Trophoblast cell (in vitro differentiated cells and primary cell): ENCODE measurements at regions not wholly inside any gene's neighbourhood (a gene's known extent, or its start where the extent isn't known, plus 50 kb on each side); places are given as distances from the start of the nearest gene placed in this dataset.

ENCODE experiments used
- DNase-seq, 2 donors: peaks; one replicate each; pipeline ENCODE4 v3.0.0-alpha.2; 2016
- H2AFZ ChIP-seq: 2 replicates; pipeline ENCODE4 v1.6.1; 2013; ENCODE audit warnings: low read length, moderate library complexity, mild to moderate bottlenecking; ENCODE audit not compliant: insufficient read depth, poor library complexity
- H2AK5ac ChIP-seq: 2 replicates; pipeline ENCODE4 v1.6.1; 2013; ENCODE audit warnings: mild to moderate bottlenecking, low read length
- H2BK120ac ChIP-seq: 2 replicates; pipeline ENCODE4 v1.6.1; 2013; ENCODE audit warnings: low read length, mild to moderate bottlenecking, moderate library complexity; ENCODE audit not compliant: insufficient read depth, poor library complexity
- H2BK12ac ChIP-seq: 2 replicates; pipeline ENCODE4 v1.6.1; 2013; ENCODE audit warnings: mild to moderate bottlenecking, low read length, moderate library complexity
- H2BK5ac ChIP-seq: 2 replicates; pipeline ENCODE4 v1.6.1; 2013; ENCODE audit warnings: low read length, low read depth, moderate library complexity, mild to moderate bottlenecking; ENCODE audit not compliant: poor library complexity
- H3K14ac ChIP-seq: 2 replicates; pipeline ENCODE4 v1.6.1; 2013; ENCODE audit warnings: mild to moderate bottlenecking, low read length
- H3K18ac ChIP-seq: 2 replicates; pipeline ENCODE4 v1.6.1; 2013; ENCODE audit warnings: mild to moderate bottlenecking, low read length
- H3K23ac ChIP-seq: 2 replicates; pipeline ENCODE4 v1.6.1; 2013; ENCODE audit warnings: low read length
- H3K27ac ChIP-seq: 2 replicates; pipeline ENCODE4 v1.5.1; 2013; ENCODE audit warnings: low read depth, mild to moderate bottlenecking, inconsistent platforms, low read length, moderate library complexity
- H3K27me3 ChIP-seq: 2 replicates; pipeline ENCODE4 v1.6.1; 2013; ENCODE audit warnings: inconsistent platforms, mild to moderate bottlenecking, low read length, moderate library complexity; ENCODE audit not compliant: insufficient read depth
- H3K36me3 ChIP-seq, 2 experiments: 1 replicate in 1 of 2; 2 replicates in 1 of 2; pipeline ENCODE4 v1.6.1; 2013; ENCODE audit warnings: low read length in 2 of 2, mild to moderate bottlenecking in 2 of 2, moderate library complexity in 1 of 2; ENCODE audit not compliant: insufficient read depth in 2 of 2, control insufficient read depth in 1 of 2
- H3K4ac ChIP-seq: 2 replicates; pipeline ENCODE4 v1.6.1; 2013; ENCODE audit warnings: low read depth, mild to moderate bottlenecking, low read length, moderate library complexity
- H3K4me1 ChIP-seq, 2 experiments: 1 replicate in 1 of 2; 2 replicates in 1 of 2; pipeline ENCODE4 v1.6.1; 2013; ENCODE audit warnings: low read length in 2 of 2, mild to moderate bottlenecking in 2 of 2, moderate library complexity in 1 of 2; ENCODE audit not compliant: insufficient read depth in 2 of 2, control insufficient read depth in 1 of 2
- H3K4me2 ChIP-seq: 2 replicates; pipeline ENCODE4 v1.6.1; 2013; ENCODE audit warnings: inconsistent platforms, mild to moderate bottlenecking, low read length, moderate library complexity
- H3K4me3 ChIP-seq: 2 replicates; pipeline ENCODE4 v1.5.1; 2013; ENCODE audit warnings: mild to moderate bottlenecking, low read depth, low read length, inconsistent platforms
- H3K79me1 ChIP-seq: one replicate; pipeline ENCODE4 v1.6.1; 2013; ENCODE audit warnings: low read length
- H3K79me2 ChIP-seq: 2 replicates; pipeline ENCODE4 v1.6.1; 2013; ENCODE audit warnings: low read length, mild to moderate bottlenecking; ENCODE audit not compliant: control insufficient read depth, insufficient read depth, poor library complexity
- H3K9ac ChIP-seq: 2 replicates; pipeline ENCODE4 v1.6.1; 2013; ENCODE audit warnings: mild to moderate bottlenecking, low read length
- H3K9me3 ChIP-seq: 2 replicates; pipeline ENCODE4 v1.6.1; 2013; ENCODE audit warnings: low read depth, mild to moderate bottlenecking, control low read depth, inconsistent platforms, low read length; ENCODE audit not compliant: insufficient read depth
- H4K12ac ChIP-seq: 2 replicates; pipeline ENCODE4 v1.6.1; 2013; ENCODE audit warnings: low read depth, mild to moderate bottlenecking, low read length, moderate library complexity
- H4K8ac ChIP-seq: 2 replicates; pipeline ENCODE4 v1.6.1; 2013; ENCODE audit warnings: low read depth, mild to moderate bottlenecking, low read length, moderate library complexity
- H4K91ac ChIP-seq: one replicate; pipeline ENCODE4 v1.6.1; 2013; ENCODE audit warnings: low read depth, mild to moderate bottlenecking, low read length, moderate library complexity
- WGBS: extraction: QIAGEN DNeasy Blood & Tissue Kit; methylation state at CpG from one replicate; pipeline ENCODE4 v1.1.7; 2013; ENCODE audit warnings: missing lambda C conversion rate; ENCODE audit not compliant: insufficient read length, insufficient coverage; ENCODE audit errors: extremely low coverage; 5-methylcytosine and 5-hydroxymethylcytosine counted together

GRCh38 chr6:209432-210103 lies 82.7 kb upstream of the DUSP22 start:
- no peak overlapping the region for H2BK5ac ChIP-seq
- no peak overlapping the region for H4K91ac ChIP-seq
- DNase-seq = no peak
- no CpG with 5 or more reads among the region's 27 CpGs for WGBS
- no peak overlapping the region for H2BK12ac ChIP-seq
- no peak overlapping the region for H3K4me3 ChIP-seq
- H3K4ac ChIP-seq = no peak overlapping the region
- no peaks in the 10 kb centered on the region for H3K27me3 ChIP-seq
- H3K23ac ChIP-seq = no peak overlapping the region
- no peak overlapping the region for H2AFZ ChIP-seq
- H3K9ac ChIP-seq = no peak overlapping the region
- H3K4me2 ChIP-seq = no peak overlapping the region
- no peak overlapping the region for H2BK120ac ChIP-seq
- no peak overlapping the region for H2AK5ac ChIP-seq
- no peaks in the 10 kb centered on the region for H3K4me1 ChIP-seq
- H3K18ac ChIP-seq = no peak overlapping the region
- H4K8ac ChIP-seq = no peak overlapping the region
- H3K79me1 ChIP-seq = no peaks in the 10 kb centered on the region
- peaks cover 9% of the 10 kb centered on the region for H3K9me3 ChIP-seq
- H3K79me2 ChIP-seq = no peaks in the 10 kb centered on the region
- H3K36me3 ChIP-seq = no peaks in the 10 kb centered on the region
- H4K12ac ChIP-seq = no peak overlapping the region
- H3K27ac ChIP-seq = no peak overlapping the region
- H3K14ac ChIP-seq = no peak overlapping the region

- no CpG with 5 or more reads among the region's 7 CpGs for WGBS
- H2BK5ac ChIP-seq = no peak overlapping the region
- no peak overlapping the region for H2BK12ac ChIP-seq
- H3K9me3 ChIP-seq = peaks cover 11% of the 10 kb centered on the region
- no peak overlapping the region for H3K9ac ChIP-seq
- H3K36me3 ChIP-seq = no peaks in the 10 kb centered on the region
- no peak overlapping the region for H4K12ac ChIP-seq
- no peak overlapping the region for H3K14ac ChIP-seq
- H3K4me3 ChIP-seq = no peak overlapping the region
- H4K91ac ChIP-seq = no peak overlapping the region
- H3K79me1 ChIP-seq = no peaks in the 10 kb centered on the region
- H2AFZ ChIP-seq = no peak overlapping the region
- no peak overlapping the region for H2BK120ac ChIP-seq
- no peaks in the 10 kb centered on the region for H3K79me2 ChIP-seq
- no peak overlapping the region for H3K23ac ChIP-seq
- no peak overlapping the region for H3K18ac ChIP-seq
- DNase-seq = no peak
- H3K4ac ChIP-seq = no peak overlapping the region
- H3K27ac ChIP-seq = no peak overlapping the region
- H3K4me2 ChIP-seq = no peak overlapping the region
- H3K4me1 ChIP-seq = no peaks in the 10 kb centered on the region
- no peak overlapping the region for H2AK5ac ChIP-seq
- no peak overlapping the region for H4K8ac ChIP-seq
- H3K27me3 ChIP-seq = no peaks in the 10 kb centered on the region
Observed at GRCh38 chr6:210104-210456, 82.2 kb upstream of the DUSP22 start.

- no peaks in the 10 kb centered on the region for H3K36me3 ChIP-seq
- no peak overlapping the region for H3K4me3 ChIP-seq
- no peak overlapping the region for H3K23ac ChIP-seq
- H3K9me3 ChIP-seq = peaks cover 11% of the 10 kb centered on the region
- H3K27me3 ChIP-seq = no peaks in the 10 kb centered on the region
- H3K18ac ChIP-seq = no peak overlapping the region
- H3K14ac ChIP-seq = no peak overlapping the region
- no peak overlapping the region for H3K9ac ChIP-seq
- H2BK5ac ChIP-seq = no peak overlapping the region
- H3K4ac ChIP-seq = no peak overlapping the region
- no peak overlapping the region for H3K4me2 ChIP-seq
- no CpG with 5 or more reads among the region's 13 CpGs for WGBS
- DNase-seq = no peak
- H3K4me1 ChIP-seq = no peaks in the 10 kb centered on the region
- H2BK12ac ChIP-seq = no peak overlapping the region
- no peak overlapping the region for H3K27ac ChIP-seq
- H2BK120ac ChIP-seq = no peak overlapping the region
- H2AFZ ChIP-seq = no peak overlapping the region
- H4K12ac ChIP-seq = no peak overlapping the region
- no peak overlapping the region for H4K91ac ChIP-seq
- no peaks in the 10 kb centered on the region for H3K79me1 ChIP-seq
- H4K8ac ChIP-seq = no peak overlapping the region
- no peaks in the 10 kb centered on the region for H3K79me2 ChIP-seq
- H2AK5ac ChIP-seq = no peak overlapping the region
Observed at GRCh38 chr6:210778-211374, 81.4 kb upstream of the DUSP22 start.

- no peaks in the 10 kb centered on the region for H3K27me3 ChIP-seq
- H2AK5ac ChIP-seq = no peak overlapping the region
- H3K27ac ChIP-seq = no peak overlapping the region
- WGBS = no CpG with 5 or more reads among the region's 10 CpGs
- H3K4me1 ChIP-seq = no peaks in the 10 kb centered on the region
- H4K12ac ChIP-seq = no peak overlapping the region
- H2BK5ac ChIP-seq = no peak overlapping the region
- no peak for DNase-seq
- H3K9ac ChIP-seq = no peak overlapping the region
- no peak overlapping the region for H4K8ac ChIP-seq
- H3K18ac ChIP-seq = no peak overlapping the region
- H4K91ac ChIP-seq = no peak overlapping the region
- H3K4me3 ChIP-seq = no peak overlapping the region
- peaks cover 11% of the 10 kb centered on the region for H3K9me3 ChIP-seq
- H3K23ac ChIP-seq = no peak overlapping the region
- no peaks in the 10 kb centered on the region for H3K79me2 ChIP-seq
- no peaks in the 10 kb centered on the region for H3K79me1 ChIP-seq
- no peak overlapping the region for H3K4me2 ChIP-seq
- H2BK12ac ChIP-seq = no peak overlapping the region
- H2AFZ ChIP-seq = no peak overlapping the region
- H3K14ac ChIP-seq = no peak overlapping the region
- H2BK120ac ChIP-seq = no peak overlapping the region
- no peaks in the 10 kb centered on the region for H3K36me3 ChIP-seq
- no peak overlapping the region for H3K4ac ChIP-seq
Observed at GRCh38 chr6:211871-212497, 80.3 kb upstream of the DUSP22 start.
